K562 (cell line): ENCODE measurements at regions not wholly inside any gene's neighbourhood (a gene's known extent, or its start where the extent isn't known, plus 50 kb on each side); places are given as distances from the start of the nearest gene placed in this dataset.

Source experiments
- ATAC-seq: fragments of 200-7000 bp; cut with Tn5 transposase; 3 replicates; pipeline ENCODE4 v1.9.1; 2020; ENCODE audit warnings: moderate library complexity
- BruUV-seq: library from RNA; stranded (reverse); fragments of 400-500 nt; replicated peaks from 2 replicates; lab custom pipeline; 2021; lab: Mats Ljungman, UMichigan
- CTCF ChIA-PET: fragments of 300-600 bp; formaldehyde crosslinking; extraction: SDS; loops from one replicate; lab custom pipeline; 2021; ENCODE audit warnings: low intra/inter-chr PET ratio; lab: Yijun Ruan, JAX
- POLR2A ChIA-PET: fragments of 300-600, 350-650 bp; sonication (Branson Sonifier 250); formaldehyde crosslinking; extraction: SDS; loops from one replicate; lab custom pipeline; 2021; ENCODE audit warnings: antibody characterized with exemption, inconsistent platforms; lab: Yijun Ruan, JAX
- DNase-seq, 4 experiments: peaks; one replicate each; pipeline versions ENCODE4 v3.0.0 to v3.0.0-alpha.2; 2011 to 2018; ENCODE audit warnings: low spot score in 3 of 4, mixed read lengths in 3 of 4; ENCODE audit errors: extremely low read depth in 1 of 4
- FAIRE-seq: peaks from 2 replicates; lab custom pipeline; 2011; peaks lifted over from hg19 to GRCh38; lab: Jason Lieb, UNC
- H2AFZ ChIP-seq: 2 replicates; pipeline ENCODE4 v1.6.0; 2011; ENCODE audit warnings: low read depth, low read length, control low read depth, inconsistent platforms
- H3K27ac ChIP-seq: fragments of 200-600 bp; 3 replicates; pipeline ENCODE4 v1.8.0; 2011; ENCODE audit warnings: low read depth, mild to moderate bottlenecking, control low read depth, inconsistent platforms, low read length, moderate library complexity, mixed read lengths; ENCODE audit errors: extremely low read depth
- H3K27me3 ChIP-seq, 2 experiments: fragments of 300-600 bp in 1 of 2; 2 replicates in 1 of 2; 3 replicates in 1 of 2; pipeline versions ENCODE4 v1.6.0 to v1.8.0; 2011; ENCODE audit warnings: inconsistent platforms in 2 of 2, low read length in 2 of 2, mild to moderate bottlenecking in 1 of 2, mixed read lengths in 1 of 2, moderate library complexity in 1 of 2; ENCODE audit not compliant: control insufficient read depth in 2 of 2, insufficient read depth in 2 of 2
- H3K36me3 ChIP-seq: fragments of 300-600 bp; 3 replicates; pipeline ENCODE4 v1.8.0; 2011; ENCODE audit warnings: mild to moderate bottlenecking, low read length, inconsistent platforms; ENCODE audit not compliant: control insufficient read depth, insufficient read depth
- H3K4me1 ChIP-seq, 2 experiments: fragments of 200-600 bp in 1 of 2; replicated peaks in 1 of 2; 2 replicates in 1 of 2; 3 replicates in 1 of 2; pipeline versions ENCODE4 v1.5.1 to v1.8.0; 2011; ENCODE audit warnings: inconsistent platforms in 2 of 2, low read length in 2 of 2, mild to moderate bottlenecking in 1 of 2, mixed read lengths in 1 of 2, moderate library complexity in 1 of 2; ENCODE audit not compliant: control insufficient read depth in 2 of 2, insufficient read depth in 2 of 2
- H3K4me2 ChIP-seq: 2 replicates; pipeline ENCODE4 v1.6.1; 2011; ENCODE audit warnings: low read length, control low read depth, inconsistent platforms, mixed read lengths; ENCODE audit not compliant: insufficient read depth
- H3K4me3 ChIP-seq: fragments of 200-600 bp; sonication (generic), shearing (Covaris generic); 2 replicates; pipeline ENCODE4 v1.5.1; 2016; ENCODE audit warnings: control low read depth, inconsistent platforms
- H3K79me2 ChIP-seq: fragments of 200-600 bp; 3 replicates; pipeline ENCODE4 v1.8.0; 2011; ENCODE audit warnings: low read length, inconsistent platforms; ENCODE audit not compliant: control insufficient read depth, insufficient read depth
- H3K9ac ChIP-seq, 2 experiments: 2 replicates each; pipeline versions ENCODE4 v1.6.0 to v1.6.1; 2011; ENCODE audit warnings: low read depth in 2 of 2, low read length in 2 of 2, control low read depth in 1 of 2, inconsistent platforms in 1 of 2, mild to moderate bottlenecking in 1 of 2, mixed read lengths in 1 of 2; ENCODE audit not compliant: insufficient read depth in 1 of 2
- H3K9me1 ChIP-seq: one replicate; pipeline ENCODE4 v1.6.0; 2011; ENCODE audit warnings: inconsistent platforms, mild to moderate bottlenecking, low read length, moderate library complexity; ENCODE audit not compliant: control insufficient read depth, insufficient read depth
- H3K9me3 ChIP-seq: replicated peaks from 2 replicates; pipeline ENCODE4 v1.5.1; 2011; ENCODE audit warnings: low read depth, low read length, inconsistent platforms; ENCODE audit not compliant: control insufficient read depth, insufficient read depth
- H4K20me1 ChIP-seq: replicated peaks from 2 replicates; pipeline ENCODE4 v1.6.1; 2011; ENCODE audit warnings: low read length, inconsistent platforms, mixed read lengths; ENCODE audit not compliant: control insufficient read depth, insufficient read depth
- CXXC5 ChIP-seq: fragments of 250-450 bp; sonication (Bioruptor Pico); IDR thresholded peaks from 2 replicates; pipeline ENCODE4 v1.8.0; 2022; ENCODE audit warnings: inconsistent platforms, mild to moderate bottlenecking, moderate library complexity
- FOXA3 ChIP-seq, 2 experiments: fragments of 450-650 bp in 1 of 2; sonication (generic) in 1 of 2; formaldehyde crosslinking; IDR thresholded peaks in 1 of 2; conservative IDR thresholded peaks in 1 of 2; 2 replicates each; pipeline versions ENCODE4 v1.4.0 to v1.8.0; 2020 to 2022; ENCODE audit warnings: mild to moderate bottlenecking in 2 of 2, missing genetic modification reagents in 1 of 2
- HNRNPH1 ChIP-seq: fragments of 200-400 bp; formaldehyde crosslinking; optimal IDR thresholded peaks from 2 replicates; pipeline ENCODE3; 2017; ENCODE audit warnings: low read depth, mild to moderate bottlenecking, low read length, moderate library complexity
- KAT2B ChIP-seq: IDR thresholded peaks from one replicate; pipeline ENCODE4 v1.6.1; 2012; ENCODE audit warnings: low read depth, mild to moderate bottlenecking, control low read depth, inconsistent platforms, low read length, moderate library complexity
- MCM3 ChIP-seq: fragments of 450-650 bp; IDR thresholded peaks from 2 replicates; pipeline ENCODE4 v1.6.1; 2016
- POLR3A ChIP-seq: IDR thresholded peaks from 2 replicates; pipeline ENCODE4 v1.6.1; 2011; ENCODE audit warnings: borderline replicate concordance, mild to moderate bottlenecking, moderate library complexity; ENCODE audit not compliant: insufficient read length, insufficient read depth; ENCODE audit errors: extremely low read depth
- SMAD1 ChIP-seq: fragments of 150-350 bp; IDR thresholded peaks from 2 replicates; pipeline ENCODE4 v1.6.1; 2014; ENCODE audit warnings: low read length, low read depth; ENCODE audit not compliant: partially characterized antibody
- SMAD2 ChIP-seq: fragments of 150-350 bp; IDR thresholded peaks from 2 replicates; pipeline ENCODE4 v1.6.1; 2014; ENCODE audit warnings: low read depth, mild to moderate bottlenecking, low read length
- WGBS: fragments of 100-300 bp; shearing (Covaris generic); methylation state at CpG from one replicate; pipeline ENCODE4 v1.1.6; 2016; ENCODE audit warnings: low coverage, mixed read lengths; ENCODE audit not compliant: insufficient coverage; ENCODE audit errors: missing lambda C conversion rate; 5-methylcytosine and 5-hydroxymethylcytosine counted together
- in situ Hi-C: fragments of 300-500 bp; cut with MboI; formaldehyde crosslinking; loops from 4 replicates; pipeline ENCODE4 v1.15.0; 2018; ENCODE audit warnings: inconsistent platforms, mixed read lengths
- intact Hi-C: fragments of 100-400 bp; cut with micrococcal nuclease; formaldehyde crosslinking; loops from 2 replicates; pipeline ENCODE4 v1.14.2; 2022
- TF ChIP-seq, protein P1 (sequence below): fragments of 250-450 bp; sonication (Bioruptor Pico); IDR thresholded peaks from 2 replicates; pipeline ENCODE4 v1.8.0; 2021; ENCODE audit warnings: moderate library complexity, mild to moderate bottlenecking, inconsistent platforms

- in situ Hi-C loops (no loop called here), intact Hi-C loops (no loop called here)
- ChIA-PET CTCF (no interaction called here), POLR2A (no interaction called here)
- Histone ChIP-seq H3K9ac (no peak overlapping the region), H4K20me1 (no peaks in the 10 kb centered on the region), H3K4me3 (no peak overlapping the region), H3K9me3 (no peaks in the 10 kb centered on the region), H3K36me3 (no peaks in the 10 kb centered on the region), H3K4me1 (no peaks in the 10 kb centered on the region), H3K79me2 (no peaks in the 10 kb centered on the region), H3K4me2 (no peak overlapping the region), H2AFZ (no peak overlapping the region), H3K27me3 (no peaks in the 10 kb centered on the region), H3K9me1 (no peaks in the 10 kb centered on the region), H3K27ac (no peak overlapping the region)
- DNase-seq (no peak), FAIRE-seq (no peak), ATAC-seq (no peak)
- 4% methylated on average over 3 of the region's 5 CpGs for WGBS
- BruUV-seq, result no TSS peak
- TF ChIP-seq FOXA3 (CRISPR knock-in tag; conservative IDR thresholded peaks at IDR 0.05 in 1 of 2, IDR thresholded peaks at IDR 0.05 in 1 of 2) (no peak), POLR3A (no peak), SMAD1 (no peak), HNRNPH1 (no peak), KAT2B (no peak), SMAD2 (no peak), MCM3 (no peak), CXXC5 (CRISPR knock-in tag) (no peak)
- TF ChIP-seq, protein P1, sequence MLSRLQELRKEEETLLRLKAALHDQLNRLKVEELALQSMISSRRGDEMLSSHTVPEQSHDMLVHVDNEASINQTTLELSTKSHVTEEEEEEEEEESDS (CRISPR knock-in tag), result no peak
These were observed 171.7 kb downstream of the OTOR start for GRCh38 chr20:16919841-16920240.
